Thymus (tissue), 11 donors: ENCODE measurements at regions not wholly inside any gene's neighbourhood (a gene's known extent, or its start where the extent isn't known, plus 50 kb on each side); places are given as distances from the start of the nearest gene placed in this dataset.

Experiments
- DNase-seq, 9 donors: peaks; one replicate each; pipeline ENCODE4 v3.0.0-alpha.2; 2013; ENCODE audit warnings: low spot score in 9 of 9, low read depth in 6 of 9, missing footprints in 1 of 9
- H3K27ac ChIP-seq, 2 donors: one replicate each; pipeline ENCODE4 v1.5.1; 2013; ENCODE audit warnings: control low read depth in 1 of 2, low read depth in 1 of 2, low read length in 1 of 2, mild to moderate bottlenecking in 1 of 2, moderate library complexity in 1 of 2
- H3K27me3 ChIP-seq, 2 donors: one replicate each; pipeline ENCODE4 v1.5.1; 2013; ENCODE audit warnings: low read length in 1 of 2; ENCODE audit not compliant: control insufficient read depth in 2 of 2, insufficient read depth in 1 of 2
- H3K36me3 ChIP-seq, 2 donors: one replicate each; pipeline ENCODE4 v1.5.1; 2013; ENCODE audit warnings: low read length in 1 of 2, mild to moderate bottlenecking in 1 of 2, moderate library complexity in 1 of 2; ENCODE audit not compliant: control insufficient read depth in 2 of 2, insufficient read depth in 2 of 2
- H3K4me1 ChIP-seq, 2 donors: one replicate each; pipeline ENCODE4 v1.5.1; 2013; ENCODE audit warnings: low read length in 2 of 2; ENCODE audit not compliant: control insufficient read depth in 2 of 2, insufficient read depth in 2 of 2
- H3K4me3 ChIP-seq, 2 donors: one replicate each; pipeline ENCODE4 v1.5.1; 2013; ENCODE audit warnings: low read length in 2 of 2, control low read depth in 1 of 2, mild to moderate bottlenecking in 1 of 2
- H3K9me3 ChIP-seq, 2 donors: one replicate each; pipeline ENCODE4 v1.5.1; 2013; ENCODE audit warnings: low read length in 1 of 2, mild to moderate bottlenecking in 1 of 2; ENCODE audit not compliant: control insufficient read depth in 2 of 2, insufficient read depth in 1 of 2
- WGBS: extraction: QIAGEN DNeasy Blood & Tissue Kit; methylation state at CpG from one replicate; pipeline ENCODE4 v1.1.7; 2013; 5-methylcytosine and 5-hydroxymethylcytosine counted together
- donor health status: healthy.

GRCh38 chr1:96039910-96040309 is 681.7 kb upstream of the PTBP2 start:
- Histone ChIP-seq H3K27ac (no peak overlapping the region), H3K4me3 (no peak overlapping the region)
- DNase-seq, result no peak

GRCh38 chr1:96041470-96041869 is 680.1 kb upstream of the PTBP2 start:
- no peak overlapping the region for H3K27ac ChIP-seq
- DNase-seq, result no peak
- no peak overlapping the region for H3K4me3 ChIP-seq
- WGBS, result 93% methylated on average over 4 of the region's 4 CpGs
- no peaks in the 10 kb centered on the region for H3K36me3 ChIP-seq
- H3K27me3 ChIP-seq, result no peaks in the 10 kb centered on the region
- no peaks in the 10 kb centered on the region for H3K4me1 ChIP-seq
- no peaks in the 10 kb centered on the region for H3K9me3 ChIP-seq

More at GRCh38 chr1:96039910-96040309, 681.7 kb upstream of the PTBP2 start:
- Histone ChIP-seq H3K9me3 (no peaks in the 10 kb centered on the region), H3K27me3 (no peaks in the 10 kb centered on the region), H3K4me1 (no peaks in the 10 kb centered on the region), H3K36me3 (no peaks in the 10 kb centered on the region)

GRCh38 chr1:96048572-96049212 is 672.9 kb upstream of the PTBP2 start:
- Histone ChIP-seq H3K4me1 (no peaks in the 10 kb centered on the region), H3K4me3 (no peak overlapping the region)
- 90% methylated on average over 2 of the region's 2 CpGs for WGBS

GRCh38 chr1:96049759-96050409 is 671.7 kb upstream of the PTBP2 start:
- no peak overlapping the region for H3K27ac ChIP-seq
- WGBS, result 52% methylated on average over 3 of the region's 3 CpGs
- no peak overlapping the region for H3K4me3 ChIP-seq
- DNase-seq, result no peak
- no peaks in the 10 kb centered on the region for H3K36me3 ChIP-seq
- H3K9me3 ChIP-seq, result no peaks in the 10 kb centered on the region
- no peaks in the 10 kb centered on the region for H3K27me3 ChIP-seq
- no peaks in the 10 kb centered on the region for H3K4me1 ChIP-seq

More at GRCh38 chr1:96048572-96049212, 672.9 kb upstream of the PTBP2 start:
- DNase-seq, result no peak
- Histone ChIP-seq H3K27ac (no peak overlapping the region), H3K36me3 (no peaks in the 10 kb centered on the region), H3K9me3 (no peaks in the 10 kb centered on the region), H3K27me3 (no peaks in the 10 kb centered on the region)

GRCh38 chr1:96059276-96059675 is 662.3 kb upstream of the PTBP2 start:
- Histone ChIP-seq H3K4me3 (no peak overlapping the region), H3K27me3 (no peaks in the 10 kb centered on the region), H3K27ac (no peak overlapping the region), H3K4me1 (no peaks in the 10 kb centered on the region), H3K36me3 (no peaks in the 10 kb centered on the region), H3K9me3 (no peaks in the 10 kb centered on the region)
- DNase-seq, result no peak
- 92% methylated on average over 1 of the region's 1 CpG for WGBS

- H3K27ac ChIP-seq, result no peak overlapping the region
- DNase-seq, result no peak
- H3K4me3 ChIP-seq, result no peak overlapping the region
- 85% methylated on average over 3 of the region's 3 CpGs for WGBS
- no peaks in the 10 kb centered on the region for H3K9me3 ChIP-seq
- H3K27me3 ChIP-seq, result no peaks in the 10 kb centered on the region
- no peaks in the 10 kb centered on the region for H3K36me3 ChIP-seq
- no peaks in the 10 kb centered on the region for H3K4me1 ChIP-seq
These were observed 661.8 kb upstream of the PTBP2 start for GRCh38 chr1:96059736-96060135.

GRCh38 chr1:96060621-96061020 is 661.0 kb upstream of the PTBP2 start:
- WGBS, result 83% methylated on average over 6 of the region's 6 CpGs
- DNase-seq, result no peak
- Histone ChIP-seq H3K4me1 (no peaks in the 10 kb centered on the region), H3K36me3 (no peaks in the 10 kb centered on the region), H3K27me3 (no peaks in the 10 kb centered on the region), H3K9me3 (no peaks in the 10 kb centered on the region), H3K27ac (no peak overlapping the region), H3K4me3 (no peak overlapping the region)

- no peak for DNase-seq
- H3K4me1 ChIP-seq, result no peaks in the 10 kb centered on the region
- H3K4me3 ChIP-seq, result no peak overlapping the region
- H3K36me3 ChIP-seq, result no peaks in the 10 kb centered on the region
- WGBS, result 96% methylated on average over 3 of the region's 3 CpGs
- H3K9me3 ChIP-seq, result no peaks in the 10 kb centered on the region
- no peaks in the 10 kb centered on the region for H3K27me3 ChIP-seq
- H3K27ac ChIP-seq, result no peak overlapping the region
These were observed 649.6 kb upstream of the PTBP2 start for GRCh38 chr1:96072021-96072420.

- H3K4me3 ChIP-seq, result no peak overlapping the region
- no peaks in the 10 kb centered on the region for H3K4me1 ChIP-seq
- DNase-seq, result no peak
- H3K36me3 ChIP-seq, result no peaks in the 10 kb centered on the region
- WGBS, result 92% methylated on average over 1 of the region's 1 CpG
- H3K27ac ChIP-seq, result no peak overlapping the region
- no peaks in the 10 kb centered on the region for H3K9me3 ChIP-seq
- no peaks in the 10 kb centered on the region for H3K27me3 ChIP-seq
These were observed 648.5 kb upstream of the PTBP2 start for GRCh38 chr1:96073100-96073499.
